Pancreas (tissue), 10 donors: ENCODE measurements at regions not wholly inside any gene's neighbourhood (a gene's known extent, or its start where the extent isn't known, plus 50 kb on each side); places are given as distances from the start of the nearest gene placed in this dataset.

Experiments used
- ATAC-seq, 4 donors: fragments of 200-7000 bp; cut with Tn5 transposase; one replicate each; pipeline versions ENCODE4 v1.8.0 to v1.9.1; 2020; ENCODE audit warnings: mild to moderate bottlenecking in 4 of 4, moderate library complexity in 4 of 4
- DNase-seq, 6 donors: peaks; one replicate each; pipeline ENCODE4 v3.0.0-alpha.2; 2020
- FAIRE-seq: peaks from 2 replicates; lab custom pipeline; 2012; peaks lifted over from hg19 to GRCh38; lab: Jason Lieb, UNC
- H3K27ac ChIP-seq, 4 donors: fragments of 200-600 bp; sonication (generic); 1 replicate in 3 of 4; 2 replicates in 1 of 4; pipeline versions ENCODE4 v1.5.0 to v1.8.0; 2020
- H3K27me3 ChIP-seq, 4 donors: fragments of 200-600 bp; one replicate each; pipeline ENCODE4 v1.8.0; 2021
- H3K36me3 ChIP-seq, 3 donors: fragments of 200-600 bp; sonication (generic) in 1 of 3; one replicate each; pipeline versions ENCODE4 v1.5.0 to v1.8.0; 2020 to 2021
- H3K4me1 ChIP-seq, 3 donors: fragments of 200-600 bp; one replicate each; pipeline ENCODE4 v1.8.0; 2021
- H3K4me3 ChIP-seq, 4 donors: fragments of 200-600 bp; sonication (generic) in 2 of 4; one replicate each; pipeline versions ENCODE4 v1.5.0 to v1.8.0; 2020 to 2021
- H3K9me3 ChIP-seq, 4 donors: fragments of 200-600 bp; one replicate each; pipeline ENCODE4 v1.8.0; 2021
- WGBS, 2 donors: extraction: QIAGEN DNeasy Blood & Tissue Kit; methylation state at CpG; one replicate each; pipeline ENCODE4 v1.1.7; 2013; 5-methylcytosine and 5-hydroxymethylcytosine counted together
- intact Hi-C, 3 donors: fragments of 100-400 bp; cut with DNase I; formaldehyde crosslinking; loops; one replicate each; pipeline versions ENCODE4 v1.11.1 to v1.14.2; 2022
- TF ChIP-seq, protein P1 (sequence below), 4 donors: fragments of 200-600 bp; sonication (generic) in 3 of 4; IDR thresholded peaks; one replicate each; pipeline versions ENCODE4 v1.5.0 to v1.8.0; 2021; ENCODE audit warnings: antibody characterized with exemption in 4 of 4
- donor health status: healthy with polysubstance abuse.
- donor health status: DM: no; HTN: no; CAD: no; lungs with moderate emphysema.
- donor health status: DM: no; HTN: no; CAD: no.
- donor health status: control.
- donor health status: control.
- donor health status: Bipolar disorder and iron deficiency.
- donor health status: DM: yes; HTN: yes; CAD: no.
- donor health status: DM: no; HTN: no; CAD: no.
- donor health status: DM: no; HTN: no; CAD: no.
- donor health status: DM: yes; HTN: yes; CAD: no.

DNA sequence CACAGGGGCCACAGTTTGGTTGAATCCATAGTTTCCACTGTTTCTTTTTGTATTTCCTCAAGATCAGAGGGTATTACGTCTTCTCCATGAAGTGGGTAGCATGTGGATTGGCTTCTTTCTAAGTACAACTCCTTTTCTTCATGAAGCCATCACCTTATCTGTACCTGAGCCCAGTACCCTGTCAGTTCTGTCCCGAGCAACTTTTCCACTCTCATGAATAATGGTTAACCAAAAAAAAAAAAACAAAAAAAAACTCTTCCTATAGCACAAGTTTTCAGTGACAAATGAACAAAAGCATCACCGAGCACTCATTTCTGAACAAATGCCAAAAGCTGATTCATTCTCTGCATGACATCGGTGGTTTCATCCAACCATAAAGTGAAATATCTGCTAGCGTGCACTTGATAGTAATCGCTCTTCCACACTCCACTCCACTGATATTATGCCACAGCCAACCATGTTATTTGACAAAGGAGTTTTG is 53.0 kb upstream of the CCDC150 start:
- H3K36me3 ChIP-seq: no peaks in the 10 kb centered on the region
- no peak overlapping the region for H3K27ac ChIP-seq
- no peaks in the 10 kb centered on the region for H3K4me1 ChIP-seq
- TF ChIP-seq, protein P1, sequence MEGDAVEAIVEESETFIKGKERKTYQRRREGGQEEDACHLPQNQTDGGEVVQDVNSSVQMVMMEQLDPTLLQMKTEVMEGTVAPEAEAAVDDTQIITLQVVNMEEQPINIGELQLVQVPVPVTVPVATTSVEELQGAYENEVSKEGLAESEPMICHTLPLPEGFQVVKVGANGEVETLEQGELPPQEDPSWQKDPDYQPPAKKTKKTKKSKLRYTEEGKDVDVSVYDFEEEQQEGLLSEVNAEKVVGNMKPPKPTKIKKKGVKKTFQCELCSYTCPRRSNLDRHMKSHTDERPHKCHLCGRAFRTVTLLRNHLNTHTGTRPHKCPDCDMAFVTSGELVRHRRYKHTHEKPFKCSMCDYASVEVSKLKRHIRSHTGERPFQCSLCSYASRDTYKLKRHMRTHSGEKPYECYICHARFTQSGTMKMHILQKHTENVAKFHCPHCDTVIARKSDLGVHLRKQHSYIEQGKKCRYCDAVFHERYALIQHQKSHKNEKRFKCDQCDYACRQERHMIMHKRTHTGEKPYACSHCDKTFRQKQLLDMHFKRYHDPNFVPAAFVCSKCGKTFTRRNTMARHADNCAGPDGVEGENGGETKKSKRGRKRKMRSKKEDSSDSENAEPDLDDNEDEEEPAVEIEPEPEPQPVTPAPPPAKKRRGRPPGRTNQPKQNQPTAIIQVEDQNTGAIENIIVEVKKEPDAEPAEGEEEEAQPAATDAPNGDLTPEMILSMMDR (IDR thresholded peaks at IDR 0.05): no peak
- H3K9me3 ChIP-seq: no peaks in the 10 kb centered on the region
- FAIRE-seq: no peak
- 48 to 51% methylated on average over 6 of the region's 6 CpGs for WGBS, 2 donors
- DNase-seq: no peak
- ATAC-seq: peak in 1 of 4 donors; percentile 53
- no peak overlapping the region for H3K4me3 ChIP-seq
- intact Hi-C loops: no loop called here
- peaks cover 0 to 14% (median 0%) of the 10 kb centered on the region in 4 donors for H3K27me3 ChIP-seq

DNA sequence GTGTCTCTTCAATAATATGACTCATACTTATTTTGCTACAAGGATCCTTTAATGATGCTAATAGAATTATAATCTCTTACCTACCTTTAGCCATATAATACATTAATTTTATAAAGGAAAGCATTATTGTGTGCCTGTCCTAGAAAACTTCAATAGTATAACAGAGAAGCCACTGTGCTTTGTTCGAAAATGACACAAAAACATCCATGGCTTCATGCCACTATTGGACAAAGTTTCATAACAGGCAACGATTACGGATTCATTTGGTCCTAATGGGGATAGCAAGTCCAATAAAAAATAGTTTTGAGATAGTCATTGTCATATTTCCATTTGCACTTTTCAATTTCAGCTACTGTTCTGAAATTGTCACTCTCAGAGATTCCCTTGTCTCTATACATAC is 52.5 kb upstream of the CCDC150 start:
- no peak for ATAC-seq
- Histone ChIP-seq H3K27me3 (peaks cover 0 to 16% (median 0%) of the 10 kb centered on the region in 4 donors), H3K27ac (no peak overlapping the region), H3K36me3 (no peaks in the 10 kb centered on the region), H3K4me1 (no peaks in the 10 kb centered on the region), H3K9me3 (no peaks in the 10 kb centered on the region), H3K4me3 (no peak overlapping the region)
- no peak for DNase-seq
- TF ChIP-seq, protein P1 (IDR thresholded peaks at IDR 0.05): no peak
- intact Hi-C loops: no loop called here
- WGBS, 2 donors: 53 to 72% methylated on average over 3 of the region's 3 CpGs
- FAIRE-seq: no peak

DNA sequence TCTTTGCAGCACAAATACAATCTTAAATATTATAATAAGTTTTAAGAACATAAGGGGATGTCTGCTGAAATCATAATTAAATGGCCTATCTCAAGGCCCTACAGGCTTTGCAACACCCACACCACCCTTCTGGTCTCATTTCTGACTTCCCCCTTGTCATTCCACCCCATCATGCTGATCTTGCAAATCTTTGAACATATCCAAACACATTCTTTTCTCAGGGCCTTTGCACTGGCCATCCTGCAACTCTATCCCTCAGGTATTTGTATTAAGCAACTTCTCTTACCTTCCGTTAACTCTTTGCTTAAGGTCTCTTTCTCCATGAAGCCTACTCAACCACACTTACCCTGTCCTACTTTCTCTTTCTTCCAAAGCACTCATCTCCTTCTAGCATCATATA is 51.8 kb upstream of the CCDC150 start:
- FAIRE-seq (no peak), DNase-seq (no peak), ATAC-seq (no peak)
- 0 to 1% methylated on average over 1 of the region's 1 CpG for WGBS, 2 donors
- H3K4me1 ChIP-seq: no peaks in the 10 kb centered on the region
- H3K9me3 ChIP-seq: no peaks in the 10 kb centered on the region
- TF ChIP-seq, protein P1 (IDR thresholded peaks at IDR 0.05): no peak
- H3K27ac ChIP-seq: no peak overlapping the region
- H3K36me3 ChIP-seq: no peaks in the 10 kb centered on the region
- no peak overlapping the region for H3K4me3 ChIP-seq
- H3K27me3 ChIP-seq: peaks cover 0 to 16% (median 0%) of the 10 kb centered on the region in 4 donors
- intact Hi-C loops: no loop called here

DNA sequence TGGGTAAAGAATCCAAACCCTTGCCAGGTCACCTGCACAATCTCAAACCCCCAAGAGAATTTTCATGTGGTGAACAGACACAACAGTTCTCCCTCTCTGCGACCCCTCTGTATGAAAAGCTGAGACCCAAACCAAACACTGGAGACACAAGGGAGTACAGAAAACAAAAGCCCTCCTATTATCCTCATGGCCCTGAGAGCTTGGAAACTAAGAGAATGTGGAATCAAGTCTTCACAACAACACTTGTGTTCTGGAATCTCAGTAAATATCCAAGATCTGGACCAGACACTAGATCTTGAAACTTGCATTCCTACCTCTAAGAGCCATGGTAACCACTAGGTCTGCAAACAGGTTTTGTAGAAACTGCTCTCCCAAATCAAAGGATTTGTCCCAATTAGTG is 50.1 kb upstream of the CCDC150 start:
- H3K27me3 ChIP-seq: peaks cover 0 to 16% (median 0%) of the 10 kb centered on the region in 4 donors
- ATAC-seq: no peak

More for the DNA sequence above, 50.1 kb upstream of the CCDC150 start:
- 56 to 59% methylated on average over 1 of the region's 1 CpG for WGBS, 2 donors
- FAIRE-seq (no peak), DNase-seq (no peak)
- H3K4me1 ChIP-seq: no peaks in the 10 kb centered on the region
- H3K27ac ChIP-seq: no peak overlapping the region
- H3K4me3 ChIP-seq: no peak overlapping the region
- H3K9me3 ChIP-seq: no peaks in the 10 kb centered on the region
- H3K36me3 ChIP-seq: no peaks in the 10 kb centered on the region
- TF ChIP-seq, protein P1 (IDR thresholded peaks at IDR 0.05): no peak
- intact Hi-C loops: no loop called here
